NCI-H82 (cell line): ENCODE measurements at regions not wholly inside any gene's neighbourhood (a gene's known extent, or its start where the extent isn't known, plus 50 kb on each side); places are given as distances from the start of the nearest gene placed in this dataset.
A peak's percentile ranks its signal among the peaks of the same experiment; 100 is the strongest.
"Not testable (repeated sequence)": the region's sequence is repeated elsewhere in the genome, so short reads cannot be mapped to it uniquely, and the experiment has no call there.

Experiments
- DNase-seq: peaks from one replicate; lab custom pipeline; 2025; lab: John Stamatoyannopoulos, UW

DNA sequence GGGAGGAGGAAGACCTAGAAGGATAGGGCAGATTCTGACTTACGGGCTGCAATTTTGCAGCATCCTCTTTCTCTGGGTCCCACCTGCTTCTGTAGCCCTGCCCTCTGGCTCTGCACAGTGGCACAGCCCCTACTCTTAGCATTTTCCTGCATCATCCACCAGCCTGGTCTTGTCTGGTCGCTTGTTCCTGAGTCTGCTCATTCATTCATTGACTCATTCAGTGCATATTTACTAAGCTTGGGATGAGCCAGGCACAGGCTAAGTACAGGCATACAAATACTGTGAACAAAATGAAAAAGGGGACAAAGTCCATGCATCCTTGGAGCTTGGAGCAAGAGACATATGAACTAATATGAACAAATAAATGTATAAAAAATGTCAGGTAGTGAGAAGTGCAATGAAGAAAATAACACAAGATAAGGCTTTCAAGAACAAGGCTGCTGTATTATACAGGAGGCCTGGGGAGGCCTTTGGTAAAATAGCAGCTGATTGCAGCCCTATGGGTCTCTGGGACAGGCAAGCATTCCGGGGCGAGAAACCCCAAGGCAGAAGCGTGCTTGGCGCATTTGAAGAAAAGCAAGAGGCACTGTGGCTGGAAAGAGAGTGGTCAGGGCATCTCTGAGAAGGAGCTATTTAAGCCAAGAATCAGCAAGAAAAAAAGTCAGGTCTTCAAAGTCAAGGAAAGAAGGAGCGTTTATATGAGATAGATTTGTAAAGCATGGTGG, 108.0 kb upstream of the ALX4 start:
- DNase-seq = no peak

DNA sequence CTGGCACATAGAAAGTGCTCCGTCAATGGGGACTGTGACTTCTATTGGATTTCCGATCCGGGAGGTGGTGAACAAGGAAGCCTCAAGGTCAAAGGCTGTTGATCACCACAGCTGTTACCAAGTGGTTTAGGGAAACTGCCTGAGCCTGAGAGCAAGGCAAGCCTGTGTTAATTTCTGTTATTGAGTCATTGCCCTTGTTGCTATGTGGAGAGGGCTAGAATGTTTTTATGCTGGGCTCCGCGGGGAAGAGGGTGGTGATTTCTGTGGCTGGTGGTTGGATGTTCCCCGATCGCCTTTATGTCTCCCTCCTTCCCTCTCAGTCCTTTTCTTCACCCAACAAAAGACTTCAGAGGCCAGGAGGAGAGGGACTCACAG, 108.5 kb upstream of the ALX4 start:
- peak; percentile 27 for DNase-seq

DNA sequence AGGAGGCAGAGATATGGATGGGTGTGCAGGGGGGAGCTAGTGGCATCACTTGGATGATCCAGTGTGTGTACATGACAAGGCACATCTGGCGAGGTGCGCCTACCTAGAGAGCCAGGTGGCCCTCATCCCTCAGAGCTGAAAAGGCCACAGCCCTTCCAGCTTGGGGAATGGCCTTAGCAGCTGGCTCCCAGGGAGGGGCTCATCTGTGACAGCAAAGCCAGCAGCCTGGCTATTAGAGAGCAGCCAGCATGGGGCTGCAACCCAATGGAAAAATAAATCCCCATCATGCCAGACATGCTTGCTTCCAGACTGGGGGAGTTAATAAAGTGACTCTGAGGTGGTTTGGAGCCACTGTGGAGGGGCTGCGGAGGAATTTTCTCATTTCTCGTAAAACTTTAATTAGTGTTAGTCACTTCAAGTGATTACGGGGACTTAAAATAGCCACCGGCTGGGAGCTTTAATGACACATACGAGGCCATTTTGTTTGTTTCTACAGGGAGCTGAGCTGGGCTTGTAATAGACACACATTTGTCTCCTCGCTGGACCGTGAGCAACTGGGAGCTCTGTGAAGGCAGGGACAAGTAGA, 111.2 kb upstream of the ALX4 start:
- DNase-seq = peak; percentile 61

DNA sequence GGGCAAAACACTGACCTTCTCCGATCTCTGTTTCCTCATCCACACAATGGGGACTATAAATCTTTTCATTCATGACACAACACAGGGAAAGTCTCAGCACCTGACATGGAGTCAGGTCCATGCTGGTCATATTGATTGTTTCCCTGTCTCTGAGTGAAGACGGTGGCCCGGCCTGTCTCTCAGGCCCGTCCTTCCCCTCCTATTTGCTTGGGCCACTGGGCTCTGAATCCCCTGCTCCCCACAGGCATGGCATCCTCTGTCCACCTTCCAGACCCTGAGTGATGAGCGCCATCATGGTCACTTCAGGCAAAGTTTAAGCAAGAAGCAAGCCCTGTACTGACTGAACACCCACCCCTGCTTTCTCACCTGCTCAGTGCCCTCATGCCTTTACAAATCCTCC, 113.3 kb upstream of the ALX4 start:
- DNase-seq = no peak

DNA sequence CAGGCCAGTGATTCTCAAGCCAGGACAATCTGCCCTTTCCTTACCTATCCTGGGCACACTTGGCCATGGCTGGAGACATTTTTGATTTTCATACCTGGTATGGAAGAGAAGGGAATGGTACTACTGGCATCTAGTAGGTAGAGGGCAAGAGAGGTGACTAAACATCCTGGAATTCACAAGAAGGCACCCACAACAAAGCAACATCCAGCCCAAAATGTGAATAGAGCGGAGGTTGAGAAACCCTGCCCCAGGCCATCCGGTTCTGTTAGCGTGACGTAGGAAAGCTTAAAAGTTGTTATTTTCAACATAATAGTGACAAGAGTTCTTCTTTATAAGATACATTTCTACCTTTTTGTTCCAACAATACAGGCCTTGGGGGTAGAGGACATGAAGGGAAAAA, 114.9 kb upstream of the ALX4 start:
- DNase-seq = no peak

DNA sequence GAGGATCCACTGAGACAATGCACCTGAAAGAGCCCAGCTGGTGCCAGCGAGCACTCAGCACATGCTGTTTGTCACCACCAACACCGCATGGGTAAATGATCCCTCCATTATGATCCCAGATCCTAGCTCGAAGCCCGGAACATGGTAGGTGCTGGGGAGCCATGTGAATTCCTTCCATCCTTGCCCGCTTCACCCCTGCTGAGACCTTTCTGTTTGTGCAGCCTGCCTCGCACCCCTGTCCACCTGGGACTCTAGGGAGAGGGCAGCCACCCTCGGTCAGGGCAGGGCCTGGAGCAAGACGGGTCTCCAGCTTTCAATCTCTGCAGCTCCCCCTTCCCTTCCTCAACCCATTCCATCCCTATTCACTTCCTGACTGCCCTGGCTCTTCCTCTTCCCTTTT, 116.2 kb upstream of the ALX4 start:
- no peak for DNase-seq

DNA sequence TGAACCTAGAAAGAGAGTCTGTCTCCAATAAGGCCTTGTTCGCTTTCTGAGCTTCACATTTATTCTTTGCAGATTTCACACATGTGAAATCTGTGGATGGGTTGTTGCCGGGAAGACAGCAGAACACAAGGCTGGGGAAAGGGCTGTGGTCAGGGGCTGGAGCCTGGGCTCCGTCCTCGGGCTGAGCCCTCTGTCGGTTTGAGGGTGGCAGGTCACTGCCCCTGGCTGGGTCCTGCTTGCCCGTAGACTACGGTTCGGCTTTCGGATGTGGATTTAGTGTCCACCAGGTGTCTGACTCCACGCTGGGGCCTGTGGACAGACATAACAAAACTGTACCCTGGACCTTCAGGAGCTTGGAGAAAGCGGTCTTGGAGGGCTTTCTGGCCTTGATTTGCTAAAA, 117.0 kb upstream of the ALX4 start:
- no peak for DNase-seq

DNA sequence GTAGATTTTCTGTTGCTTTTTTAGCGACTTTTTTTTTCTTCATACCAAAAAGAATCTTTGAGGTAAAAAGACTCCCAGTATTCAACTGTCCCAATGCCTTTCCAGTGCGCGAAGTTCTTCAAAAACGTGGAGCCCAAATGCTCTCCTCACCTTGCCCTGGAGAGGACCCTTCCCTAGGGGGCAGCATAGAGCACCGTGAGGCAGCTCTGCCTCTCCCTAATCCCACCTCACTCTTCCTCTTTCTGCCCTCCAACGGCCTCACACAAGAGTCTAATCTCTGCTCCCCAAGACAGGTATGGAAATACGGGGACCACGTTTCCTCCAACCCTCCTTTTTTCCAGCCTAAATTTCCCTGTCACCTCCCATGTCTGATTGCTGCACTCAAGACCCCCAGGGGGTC, 117.5 kb upstream of the ALX4 start:
- peak; percentile 43 for DNase-seq

DNA sequence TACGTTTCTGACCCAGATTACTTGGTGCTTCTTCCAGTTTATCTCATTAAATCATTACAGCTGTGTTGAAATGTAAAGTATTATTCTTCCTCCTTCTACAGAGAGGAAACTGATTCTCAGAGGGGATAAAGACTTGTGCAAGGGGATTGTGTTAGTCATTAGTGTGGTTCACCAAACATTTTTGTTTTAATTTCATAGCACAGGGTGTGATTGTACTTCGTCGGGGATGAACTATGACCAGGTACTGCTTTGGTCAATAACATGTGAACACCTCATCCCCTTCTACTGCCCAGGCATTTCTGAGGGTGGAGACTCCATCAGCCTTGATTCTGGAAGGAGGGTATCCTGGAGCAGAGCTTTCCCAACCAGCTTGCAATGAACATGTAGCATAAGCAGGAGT, 120.2 kb upstream of the ALX4 start:
- no peak for DNase-seq

DNA sequence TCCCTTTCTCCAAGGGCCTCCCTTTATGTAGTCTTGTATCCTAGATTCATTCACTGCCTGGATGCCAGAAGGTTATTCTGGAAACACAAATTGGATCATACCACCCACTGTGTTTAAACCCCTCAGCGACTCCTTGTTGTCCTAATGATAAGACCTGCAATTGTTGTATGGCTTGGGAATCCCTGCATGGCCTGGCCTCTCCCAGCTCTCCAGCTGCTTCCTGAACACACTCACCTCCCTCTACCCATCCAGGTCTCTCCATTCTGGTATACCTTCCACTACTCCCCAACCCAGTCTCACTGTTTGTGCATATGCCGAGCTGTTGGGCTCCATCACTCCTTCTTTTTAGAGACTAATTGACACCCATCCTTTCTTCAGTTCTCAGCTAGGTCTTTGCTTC, 124.3 kb upstream of the ALX4 start:
- DNase-seq = peak; percentile 21

DNA sequence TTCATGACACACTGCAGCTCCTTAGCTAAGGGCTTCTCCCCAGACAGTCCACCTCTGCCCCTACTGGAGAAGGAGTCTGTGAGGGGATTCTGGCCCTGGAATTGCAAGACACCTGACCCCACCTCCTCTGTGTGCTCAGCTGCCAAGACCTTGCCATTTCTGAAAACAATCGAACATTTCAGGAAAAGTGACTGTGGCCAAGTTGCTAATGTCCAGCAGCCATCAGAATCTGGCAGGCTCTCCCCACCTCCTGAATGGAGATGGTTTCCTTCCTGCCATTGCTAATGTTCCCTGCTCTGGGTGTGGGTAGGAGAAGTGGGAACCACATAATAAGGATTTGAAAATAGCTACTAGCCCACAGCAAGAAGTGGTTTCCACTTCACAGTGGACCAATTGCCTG, 127.2 kb upstream of the ALX4 start:
- DNase-seq = no peak

DNA sequence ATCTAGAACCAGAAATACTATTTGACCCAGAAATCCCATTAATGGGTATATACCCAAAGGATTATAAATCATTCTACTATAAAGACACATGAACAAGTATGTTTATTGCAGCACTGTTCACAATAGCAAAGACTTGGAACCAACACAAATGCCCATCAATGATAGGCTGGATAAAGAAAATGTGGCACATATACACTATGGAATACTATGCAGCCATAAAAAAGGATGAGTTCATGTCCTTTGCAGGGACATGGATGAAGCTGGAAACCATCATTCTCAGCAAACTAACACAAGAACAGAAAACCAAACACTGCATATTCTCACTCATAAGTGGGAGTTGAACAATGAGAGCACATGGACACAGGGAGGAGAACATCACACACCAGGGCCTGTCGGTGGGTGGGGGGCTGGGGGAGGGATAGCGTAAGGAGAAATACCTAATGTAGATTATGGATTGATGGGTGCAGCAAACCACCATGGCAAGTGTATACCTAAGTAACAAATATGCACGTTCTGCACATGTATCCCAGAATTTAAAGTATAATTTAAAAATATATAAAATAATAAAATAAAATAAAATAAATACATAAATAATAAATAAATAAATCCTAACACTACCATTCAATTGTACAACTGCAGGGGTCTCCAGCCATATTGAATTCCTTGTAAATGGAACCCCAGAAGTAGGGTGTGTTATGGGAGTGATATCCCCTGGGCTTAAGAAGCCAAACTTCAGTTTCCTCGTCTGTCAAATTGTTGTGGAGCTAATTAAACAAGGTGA, 122.4 kb upstream of the CD82 start:
- not testable (repeated sequence) for DNase-seq

DNA sequence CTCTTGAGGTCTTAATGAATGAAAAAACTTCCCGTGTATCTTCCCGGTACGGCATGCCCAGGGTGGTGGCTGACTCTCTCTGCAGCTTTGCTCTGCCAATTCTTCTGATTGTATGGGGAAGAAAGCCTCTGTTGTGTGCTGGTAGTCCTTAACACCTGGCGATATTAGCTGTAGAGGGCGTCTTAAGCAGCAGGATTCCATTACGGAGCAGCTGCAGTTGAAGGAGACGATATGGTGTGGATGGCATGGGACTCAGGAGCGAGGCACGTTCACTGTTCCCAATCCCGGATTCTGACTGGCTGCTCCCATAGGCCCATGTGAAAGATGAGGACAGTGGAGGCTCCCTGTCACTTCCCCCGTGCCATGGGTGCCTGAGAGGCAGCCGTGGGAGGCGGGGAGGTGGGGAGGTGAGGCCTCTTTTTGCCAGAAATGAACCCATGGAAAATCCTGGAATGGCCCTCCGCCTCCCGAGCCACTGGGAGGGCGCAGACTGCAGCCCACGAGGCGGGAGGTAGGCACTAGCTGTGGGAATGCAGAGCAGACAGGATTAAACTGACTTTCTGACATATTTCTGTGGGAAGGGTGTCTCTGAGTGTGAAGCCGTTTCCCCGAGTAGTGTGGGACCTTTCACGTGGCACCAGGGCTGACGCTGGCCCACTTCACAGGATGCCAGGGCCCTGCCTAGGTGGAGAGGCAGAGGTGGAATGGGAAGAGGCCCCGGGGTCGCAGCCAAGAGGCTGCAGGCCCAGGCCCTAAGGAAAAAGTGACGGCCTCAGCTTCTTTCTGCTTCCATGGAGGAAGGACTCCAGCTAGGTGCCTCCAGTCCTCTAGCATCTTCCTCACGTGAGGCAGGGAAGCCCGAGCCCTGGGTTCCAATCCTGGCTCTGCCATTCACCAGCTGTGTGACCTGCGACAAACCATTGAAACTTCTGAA, 121.4 kb upstream of the CD82 start:
- peak; percentile 53 for DNase-seq

DNA sequence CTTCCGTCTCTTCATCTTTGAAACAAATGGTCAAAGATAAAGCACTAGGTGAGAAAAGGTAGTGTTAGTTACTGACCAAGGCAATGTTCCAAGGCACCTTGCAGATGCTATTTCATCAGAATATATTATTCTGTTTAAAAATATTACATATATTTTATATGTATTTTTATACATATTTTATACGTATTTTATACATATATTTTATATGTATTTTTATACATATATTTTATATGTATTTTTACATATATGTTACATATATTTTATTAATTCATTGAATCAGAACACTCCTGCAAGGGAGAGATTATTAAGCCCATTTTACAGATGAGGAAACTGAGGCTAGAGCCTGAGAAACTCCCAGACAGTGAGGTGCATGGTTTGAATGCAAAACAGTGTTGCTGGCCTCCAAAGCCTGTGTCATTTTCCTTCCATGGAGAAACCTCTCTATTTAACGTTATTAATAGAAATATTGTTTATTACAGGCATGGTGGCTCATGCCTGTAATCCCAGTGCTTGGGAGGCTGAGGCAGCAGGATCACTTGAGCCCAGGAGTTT, 120.6 kb upstream of the CD82 start:
- DNase-seq = no peak

DNA sequence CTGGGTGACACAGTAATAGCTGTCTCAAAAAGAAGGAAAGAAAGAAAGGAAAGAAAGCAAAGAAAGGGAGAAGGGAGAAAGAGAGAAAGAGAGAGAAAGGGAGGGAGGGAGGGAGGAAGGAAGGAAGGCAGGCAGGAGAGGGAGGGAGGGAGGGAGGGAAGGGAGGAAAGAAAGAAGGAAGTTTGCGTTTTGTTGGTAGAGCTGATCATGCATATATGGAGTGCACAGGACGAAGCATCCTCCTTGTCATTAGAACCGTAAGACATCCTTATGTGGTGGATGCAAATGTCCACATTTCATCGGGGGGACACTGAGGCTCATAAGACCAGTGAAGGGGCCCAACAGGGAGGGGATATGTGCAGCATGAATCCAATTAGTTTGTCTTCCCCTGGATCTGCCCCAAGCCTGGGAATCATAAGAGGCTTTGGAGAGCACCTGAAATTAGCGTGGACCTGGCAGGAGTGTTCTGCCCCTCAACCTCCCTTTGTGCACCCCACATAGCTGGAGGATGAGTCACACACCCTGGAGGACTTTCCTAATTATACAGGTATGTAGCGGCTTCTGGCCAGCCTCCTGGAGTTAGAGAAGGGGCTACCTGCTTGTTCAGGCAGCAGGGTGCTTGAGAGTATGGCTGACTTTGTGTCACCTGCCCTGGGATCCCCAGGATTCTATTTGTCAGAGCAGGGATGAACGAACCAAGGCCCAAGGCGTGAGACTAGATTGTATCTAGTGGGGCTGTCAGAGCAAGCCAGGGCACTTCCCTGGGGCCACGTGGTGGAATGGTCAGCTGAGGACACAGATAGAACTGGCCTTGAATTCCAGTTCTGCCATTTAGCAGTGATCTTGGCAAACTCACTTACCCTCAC, 119.7 kb upstream of the CD82 start:
- DNase-seq = peak; percentile 24

DNA sequence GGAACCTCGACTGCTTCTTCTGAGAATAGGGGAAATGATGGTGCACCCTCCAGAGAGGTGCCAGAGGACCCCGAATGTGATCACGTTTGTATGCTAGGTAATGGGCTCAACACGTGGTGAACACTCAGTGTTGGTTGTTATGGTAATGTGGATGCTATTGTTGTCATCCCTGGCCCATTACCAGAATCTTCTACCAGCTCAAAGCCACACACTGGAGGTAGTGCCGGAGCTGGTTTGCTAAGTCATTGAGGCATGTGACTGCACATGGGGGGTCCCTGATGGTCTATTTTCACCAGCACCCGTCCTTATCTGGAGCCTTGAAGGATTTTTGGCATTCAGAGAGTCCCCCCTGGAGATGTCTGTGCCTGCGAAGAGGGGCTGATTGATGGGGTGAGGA, 119.1 kb upstream of the CD82 start:
- no peak for DNase-seq

DNA sequence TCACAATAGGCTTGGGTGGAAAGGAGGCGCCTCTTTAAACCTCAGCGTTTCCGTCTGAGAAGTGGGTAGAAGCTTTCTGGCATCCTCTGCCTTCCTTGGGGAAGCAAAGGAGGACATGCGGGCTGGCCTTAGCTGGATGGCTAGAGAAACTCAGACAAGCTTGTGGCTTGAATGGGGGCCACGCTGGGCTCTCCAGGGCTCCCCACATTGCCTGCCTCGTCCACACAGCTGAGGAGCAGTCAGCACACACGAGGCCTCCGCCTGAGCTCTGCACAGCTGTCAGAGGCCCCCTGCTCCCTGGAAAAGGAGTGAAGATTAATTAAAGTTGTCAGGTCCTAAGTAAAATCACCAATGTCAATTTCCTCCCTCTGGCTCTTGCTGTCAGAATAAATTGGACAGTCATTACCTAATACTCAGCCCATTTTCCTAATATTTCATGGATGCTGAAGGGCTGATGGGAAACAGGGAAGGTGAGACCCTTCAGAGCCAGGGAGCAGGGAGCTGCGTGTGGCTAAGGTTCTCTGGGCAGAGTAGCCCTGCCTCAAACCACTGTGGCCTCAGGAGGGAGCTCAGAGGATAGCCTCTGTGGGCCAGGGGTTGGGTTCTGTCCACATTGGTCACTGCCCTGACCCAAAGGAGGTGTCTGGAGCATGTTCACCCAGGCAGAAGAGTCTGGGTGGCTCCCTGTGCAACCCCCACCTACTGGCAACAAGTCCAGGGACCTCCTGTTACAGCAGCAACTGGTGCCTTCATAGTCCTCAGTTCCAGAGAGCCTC, 118.3 kb upstream of the CD82 start:
- no peak for DNase-seq

DNA sequence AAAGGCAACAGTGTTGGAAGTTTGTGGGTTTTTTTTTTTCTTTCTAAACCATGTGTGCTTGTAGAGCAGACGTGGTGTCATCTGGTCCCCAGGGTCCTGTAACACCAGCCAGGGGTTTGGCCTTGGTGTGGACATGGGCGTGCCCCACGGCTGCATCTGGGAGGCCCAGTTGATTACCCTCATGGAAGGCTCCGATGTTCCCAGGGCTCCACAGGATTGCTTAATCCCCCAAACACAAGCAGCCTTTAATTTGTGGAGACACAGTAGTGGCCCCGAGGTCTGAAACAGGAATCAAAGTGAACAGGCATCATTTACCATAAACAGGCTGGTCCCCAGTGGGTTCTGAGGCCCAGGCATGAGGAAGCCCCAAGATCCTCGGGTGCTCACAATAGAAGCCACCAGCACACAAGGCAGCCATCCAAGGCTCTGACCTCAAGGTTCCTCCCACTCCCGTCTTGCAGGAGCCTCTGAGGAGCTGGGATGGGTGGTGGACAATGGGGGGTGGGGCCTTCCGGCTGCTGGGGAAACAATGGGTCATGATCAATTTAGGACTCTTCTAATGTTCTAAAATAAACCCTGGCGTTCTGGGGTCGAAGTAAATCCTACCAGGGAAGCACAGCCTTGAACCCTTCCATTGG, 115.0 kb upstream of the CD82 start:
- DNase-seq = no peak

DNA sequence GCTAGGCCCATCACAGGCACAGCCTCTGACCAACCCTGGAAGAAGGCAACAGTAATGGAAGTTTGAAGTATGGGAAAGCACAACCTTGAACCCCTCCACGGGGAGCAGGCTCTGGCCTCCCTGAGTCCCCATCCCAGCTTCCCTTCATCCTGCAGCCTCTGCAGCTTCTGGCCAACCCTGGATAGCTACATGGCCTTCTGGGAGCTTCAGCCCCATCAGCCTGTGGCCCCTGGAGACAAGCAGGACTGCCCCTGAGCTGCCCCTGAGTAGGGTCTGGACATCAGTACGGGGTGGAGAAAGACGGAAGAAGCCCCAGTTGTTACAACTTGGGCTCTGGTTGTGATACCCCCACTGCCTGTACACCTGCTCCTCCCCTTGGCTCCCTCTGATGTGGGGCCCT, 113.8 kb upstream of the CD82 start:
- no peak for DNase-seq
